ENCODE measurements at regions not wholly inside any gene's neighbourhood (a gene's known extent, or its start where the extent isn't known, plus 50 kb on each side); places are given as distances from the start of the nearest gene placed in this dataset.
A peak's percentile ranks its signal among the peaks of the same experiment; 100 is the strongest.

- H3K4me2 ChIP-seq: no peak overlapping the region
- no peaks in the 10 kb centered on the region for H3K9me3 ChIP-seq (ENCODE audit: low read depth)
- no peak overlapping the region for H3K27ac Mint-ChIP-seq
- no peak for DNase-seq (ENCODE audit: low spot score)
- H4K20me1 ChIP-seq (ENCODE audit: low read depth): peaks cover 28% of the 10 kb centered on the region
- no peaks in the 10 kb centered on the region for H3K27me3 ChIP-seq
- H3K27me3 Mint-ChIP-seq (ENCODE audit: insufficient read depth, low read depth): no peaks in the 10 kb centered on the region
- no peaks in the 10 kb centered on the region for H3K36me3 ChIP-seq
- no peak overlapping the region for H3K4me3 Mint-ChIP-seq
- no peak overlapping the region for H3K27ac ChIP-seq
- peaks cover 2% of the 10 kb centered on the region for H3K9me3 Mint-ChIP-seq
- H3K79me2 ChIP-seq (ENCODE audit: low read depth): peaks cover 30% of the 10 kb centered on the region
- H3K36me3 Mint-ChIP-seq: peaks cover 12% of the 10 kb centered on the region
- TF ChIP-seq EZH2 (IDR thresholded peaks at IDR 0.05): no peak
- no peak for TF ChIP-seq CTCF (IDR thresholded peaks at IDR 0.05)
- no peak for TF ChIP-seq EZH2phosphoT487 (IDR thresholded peaks at IDR 0.05)
- peaks cover 23% of the 10 kb centered on the region for H3K4me1 ChIP-seq
- H3F3A ChIP-seq (ENCODE audit: low read depth): no peaks in the 10 kb centered on the region
- H2AFZ ChIP-seq (replicated peaks): no peak overlapping the region
- no peak overlapping the region for H3K9ac ChIP-seq
- no peak overlapping the region for H3K4me3 ChIP-seq
- H3K4me1 Mint-ChIP-seq: peaks cover 19% of the 10 kb centered on the region
Measured at GRCh38 chr9:110069326-110070248, 138.4 kb downstream of the C9orf152 start.

- Histone ChIP-seq H3K9me3 (ENCODE audit: low read depth) (no peaks in the 10 kb centered on the region), H3K79me2 (ENCODE audit: low read depth) (peaks cover 28% of the 10 kb centered on the region), H3K27me3 (no peaks in the 10 kb centered on the region), H3K4me1 (peaks cover 16% of the 10 kb centered on the region), H3K4me2 (peak overlapping the region; percentile 44), H3K36me3 (no peaks in the 10 kb centered on the region), H3F3A (ENCODE audit: low read depth) (no peaks in the 10 kb centered on the region), H2AFZ (replicated peaks) (no peak overlapping the region), H4K20me1 (ENCODE audit: low read depth) (peaks cover 28% of the 10 kb centered on the region), H3K9ac (no peak overlapping the region), H3K27ac (no peak overlapping the region), H3K4me3 (no peak overlapping the region)
- DNase-seq (ENCODE audit: low spot score): peak; percentile 48
- no peak overlapping the region for H3K4me3 Mint-ChIP-seq
- peaks cover 9% of the 10 kb centered on the region for H3K36me3 Mint-ChIP-seq
- TF ChIP-seq EZH2phosphoT487 (IDR thresholded peaks at IDR 0.05): no peak
- TF ChIP-seq EZH2 (IDR thresholded peaks at IDR 0.05): no peak
- no peak for TF ChIP-seq CTCF (IDR thresholded peaks at IDR 0.05)
- H3K27me3 Mint-ChIP-seq (ENCODE audit: insufficient read depth, low read depth): no peaks in the 10 kb centered on the region
- H3K27ac Mint-ChIP-seq: no peak overlapping the region
- no peaks in the 10 kb centered on the region for H3K9me3 Mint-ChIP-seq
- peaks cover 14% of the 10 kb centered on the region for H3K4me1 Mint-ChIP-seq
Measured at GRCh38 chr9:110072597-110073355, 135.2 kb downstream of the C9orf152 start.

- Histone ChIP-seq H3F3A (ENCODE audit: low read depth) (no peaks in the 10 kb centered on the region), H3K9me3 (ENCODE audit: low read depth) (no peaks in the 10 kb centered on the region), H2AFZ (replicated peaks) (no peak overlapping the region), H3K27me3 (no peaks in the 10 kb centered on the region), H3K4me1 (peaks cover 14% of the 10 kb centered on the region), H3K27ac (no peak overlapping the region), H3K4me2 (peak overlapping the region; percentile 44), H3K79me2 (ENCODE audit: low read depth) (peaks cover 35% of the 10 kb centered on the region), H3K36me3 (no peaks in the 10 kb centered on the region), H3K9ac (no peak overlapping the region), H4K20me1 (ENCODE audit: low read depth) (peaks cover 28% of the 10 kb centered on the region), H3K4me3 (no peak overlapping the region)
- Mint-ChIP-seq H3K27ac (no peak overlapping the region), H3K36me3 (peaks cover 9% of the 10 kb centered on the region), H3K4me1 (peaks cover 10% of the 10 kb centered on the region), H3K4me3 (no peak overlapping the region), H3K9me3 (no peaks in the 10 kb centered on the region), H3K27me3 (ENCODE audit: insufficient read depth, low read depth) (no peaks in the 10 kb centered on the region)
- TF ChIP-seq EZH2 (IDR thresholded peaks at IDR 0.05) (no peak), CTCF (IDR thresholded peaks at IDR 0.05) (no peak), EZH2phosphoT487 (IDR thresholded peaks at IDR 0.05) (no peak)
- DNase-seq (ENCODE audit: low spot score): no peak
Measured at GRCh38 chr9:110073356-110073905, 134.5 kb downstream of the C9orf152 start.
